Neutrophil (primary cell): ENCODE measurements at regions not wholly inside any gene's neighbourhood (a gene's known extent, or its start where the extent isn't known, plus 50 kb on each side); places are given as distances from the start of the nearest gene placed in this dataset.

ENCODE experiments used
- H3K27ac ChIP-seq: fragments of 200-600 bp; sonication (generic); 2 replicates; pipeline ENCODE4 v1.5.1; 2016; ENCODE audit warnings: mild to moderate bottlenecking, moderate library complexity
- H3K27me3 ChIP-seq: fragments of 200-600 bp; sonication (generic); 2 replicates; pipeline ENCODE4 v1.6.0; 2016; ENCODE audit warnings: mild to moderate bottlenecking
- H3K36me3 ChIP-seq: fragments of 200-600 bp; sonication (generic); 2 replicates; pipeline ENCODE4 v1.5.1; 2017
- H3K4me1 ChIP-seq, 2 experiments: fragments of 200-600 bp in 1 of 2; sonication (generic) in 1 of 2; 1 replicate in 1 of 2; 2 replicates in 1 of 2; pipeline versions ENCODE4 v1.5.1 to v1.6.1; 2013 to 2016; ENCODE audit warnings: low read depth in 1 of 2, low read length in 1 of 2, mild to moderate bottlenecking in 1 of 2, moderate library complexity in 1 of 2; ENCODE audit not compliant: control insufficient read depth in 1 of 2, insufficient read depth in 1 of 2
- H3K4me3 ChIP-seq, 2 experiments: fragments of 200-600 bp in 1 of 2; sonication (generic) in 1 of 2; 1 replicate in 1 of 2; 2 replicates in 1 of 2; pipeline ENCODE4 v1.5.1; 2013 to 2016; ENCODE audit warnings: low read depth in 1 of 2, low read length in 1 of 2, mild to moderate bottlenecking in 1 of 2, moderate library complexity in 1 of 2
- H3K9me3 ChIP-seq: fragments of 200-600 bp; sonication (generic); 2 replicates; pipeline ENCODE4 v1.5.1; 2016
- CTCF ChIP-seq: fragments of 200-600 bp; sonication (generic); IDR thresholded peaks from 2 replicates; pipeline ENCODE4 v1.5.1; 2016; ENCODE audit warnings: antibody characterized with exemption

DNA sequence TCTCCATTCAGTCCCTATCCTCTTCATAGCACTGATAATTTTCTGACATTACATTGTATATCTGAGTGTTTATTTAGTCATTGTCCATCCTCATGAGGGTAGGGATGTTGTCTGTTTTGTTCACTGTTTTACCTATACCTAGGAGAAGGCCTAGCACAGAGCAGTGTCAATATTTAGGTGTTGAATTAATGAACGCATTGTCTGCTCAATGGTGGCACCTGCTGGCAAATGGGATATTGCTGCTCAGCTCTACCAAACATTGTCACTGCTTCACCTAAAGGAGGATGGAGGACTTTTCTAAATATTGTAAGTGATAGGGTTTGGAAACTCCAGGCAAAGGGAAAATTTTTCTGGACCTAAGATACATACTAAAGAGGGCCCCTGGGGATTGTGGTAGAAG, 243.9 kb downstream of the RRAGC start:
- Histone ChIP-seq H3K27ac (no peak overlapping the region), H3K4me1 (no peaks in the 10 kb centered on the region), H3K4me3 (no peak overlapping the region), H3K36me3 (no peaks in the 10 kb centered on the region), H3K9me3 (no peaks in the 10 kb centered on the region), H3K27me3 (peaks cover 54% of the 10 kb centered on the region)
- no peak for TF ChIP-seq CTCF

DNA sequence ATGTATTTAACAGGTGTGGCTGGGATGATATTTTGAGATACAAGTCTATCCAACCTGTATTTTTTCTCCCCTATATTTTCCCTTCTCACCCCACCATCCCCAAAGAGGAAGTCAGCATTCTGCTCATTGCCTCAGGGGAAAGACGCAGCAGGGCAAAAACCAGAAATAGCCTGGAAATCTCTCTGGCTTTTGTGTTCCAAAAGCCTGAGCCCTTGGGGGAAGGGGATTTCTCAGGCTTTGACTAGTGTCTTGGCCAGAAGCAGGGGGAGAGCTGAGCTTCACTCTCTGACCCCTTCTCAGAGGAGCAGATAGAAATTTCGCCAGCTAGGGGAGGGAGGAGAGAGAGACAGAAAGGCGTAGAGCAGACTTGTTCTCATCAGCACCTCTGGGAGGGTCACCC, 244.7 kb downstream of the RRAGC start:
- Histone ChIP-seq H3K9me3 (no peaks in the 10 kb centered on the region), H3K4me1 (no peaks in the 10 kb centered on the region), H3K27me3 (peaks cover 53% of the 10 kb centered on the region), H3K36me3 (no peaks in the 10 kb centered on the region), H3K27ac (no peak overlapping the region), H3K4me3 (no peak overlapping the region)
- TF ChIP-seq CTCF: no peak

DNA sequence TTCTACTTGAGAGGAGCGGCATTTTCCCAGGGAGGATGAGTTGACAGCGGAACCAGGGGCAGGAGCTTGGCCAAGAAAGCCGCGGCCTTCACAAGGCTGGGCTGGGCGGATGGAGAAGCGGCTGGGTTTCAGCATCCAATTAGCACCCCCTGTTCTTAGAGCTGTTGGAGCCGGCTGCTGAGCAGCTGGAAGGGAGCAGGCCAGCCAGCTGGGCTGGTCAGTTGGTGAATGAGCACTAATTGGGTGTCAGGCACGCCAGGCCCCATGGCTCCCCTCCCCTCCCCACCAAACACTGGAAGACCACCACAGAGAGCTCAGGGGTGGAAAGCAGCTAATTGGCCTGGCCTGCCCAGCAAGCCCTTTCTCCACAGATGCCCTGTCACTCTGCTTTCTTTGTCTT, 245.6 kb downstream of the RRAGC start:
- H3K4me1 ChIP-seq: no peaks in the 10 kb centered on the region
- no peak for TF ChIP-seq CTCF

DNA sequence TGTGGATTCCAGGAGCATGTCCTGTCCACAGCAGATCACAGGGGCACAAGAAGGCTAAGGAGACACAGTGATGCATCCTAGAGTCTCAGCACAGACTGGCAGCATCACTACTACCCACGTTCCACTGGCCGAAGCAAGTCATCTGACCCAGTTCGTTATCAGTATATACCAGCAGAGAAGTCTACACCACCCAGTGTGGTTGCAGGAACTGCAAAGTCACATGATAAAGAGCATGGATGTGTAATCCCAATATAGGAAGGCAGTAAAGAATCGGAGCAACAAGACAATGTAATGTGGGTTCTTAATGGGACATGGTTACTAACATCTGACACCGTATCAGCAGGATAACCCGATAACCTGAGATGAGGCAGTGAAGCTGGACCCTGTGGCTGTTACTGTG, 246.6 kb downstream of the RRAGC start:
- no peaks in the 10 kb centered on the region for H3K4me1 ChIP-seq
- no peaks in the 10 kb centered on the region for H3K9me3 ChIP-seq
- peaks cover 34% of the 10 kb centered on the region for H3K27me3 ChIP-seq
- TF ChIP-seq CTCF: no peak
- no peak overlapping the region for H3K4me3 ChIP-seq
- H3K36me3 ChIP-seq: no peaks in the 10 kb centered on the region
- H3K27ac ChIP-seq: no peak overlapping the region

More for the DNA sequence above, 245.6 kb downstream of the RRAGC start:
- Histone ChIP-seq H3K4me3 (no peak overlapping the region), H3K27ac (no peak overlapping the region), H3K36me3 (no peaks in the 10 kb centered on the region), H3K9me3 (no peaks in the 10 kb centered on the region), H3K27me3 (peaks cover 44% of the 10 kb centered on the region)

- Histone ChIP-seq H3K4me3 (no peak overlapping the region), H3K9me3 (no peaks in the 10 kb centered on the region), H3K36me3 (no peaks in the 10 kb centered on the region), H3K27ac (no peak overlapping the region), H3K27me3 (peaks cover 22% of the 10 kb centered on the region), H3K4me1 (no peaks in the 10 kb centered on the region)
- no peak for TF ChIP-seq CTCF
Observed at GRCh38 chr1:38611664-38612211, 247.8 kb downstream of the RRAGC start.
